NCI-H2196 (cell line): ENCODE measurements at regions not wholly inside any gene's neighbourhood (a gene's known extent, or its start where the extent isn't known, plus 50 kb on each side); places are given as distances from the start of the nearest gene placed in this dataset.
"Not testable (repeated sequence)": the region's sequence is repeated elsewhere in the genome, so short reads cannot be mapped to it uniquely, and the experiment has no call there.

ENCODE experiments used
- DNase-seq: peaks from one replicate; lab custom pipeline; 2025; ENCODE audit not compliant: unreplicated experiment; lab: John Stamatoyannopoulos, UW

DNA sequence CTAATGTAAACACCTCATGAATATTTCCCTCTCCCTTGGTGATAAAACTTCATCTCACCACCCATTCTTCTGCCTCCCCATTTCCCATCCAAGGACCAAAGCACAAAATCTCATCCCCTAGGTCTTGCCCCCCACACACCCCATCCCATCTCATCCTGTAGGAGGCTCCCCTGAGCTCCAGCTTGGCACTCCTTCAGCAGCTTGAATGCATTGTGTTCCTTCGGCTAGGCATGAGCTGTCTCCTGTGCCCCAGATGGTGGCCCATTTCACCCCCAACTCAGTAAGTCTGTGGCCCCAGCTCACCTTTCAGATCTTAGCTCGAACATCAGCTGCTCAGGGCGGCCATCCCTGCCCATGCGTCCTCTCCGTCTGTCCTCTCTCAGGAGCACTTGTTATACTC lies 203.6 kb upstream of the NR2F2 start:
- no peak for DNase-seq

DNA sequence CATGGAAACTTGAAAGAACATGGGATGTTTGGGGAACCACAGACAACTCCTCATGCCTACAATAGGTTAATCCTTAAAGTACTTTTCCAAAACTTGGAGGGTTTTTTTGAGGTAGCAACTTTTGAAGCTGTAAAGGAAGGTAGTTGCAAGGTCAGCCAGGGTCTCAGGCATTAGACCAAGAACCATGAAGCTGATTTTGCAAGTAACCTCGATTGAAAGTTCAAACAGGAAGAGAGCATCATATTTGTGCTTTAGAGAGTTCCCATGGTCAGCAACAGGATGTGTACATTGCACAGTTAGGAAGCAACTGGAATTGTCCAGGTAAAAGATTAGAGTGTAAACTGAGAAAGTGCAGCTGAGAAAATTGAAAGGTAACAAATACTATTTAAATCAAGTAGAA lies 199.8 kb upstream of the NR2F2 start:
- no peak for DNase-seq

DNA sequence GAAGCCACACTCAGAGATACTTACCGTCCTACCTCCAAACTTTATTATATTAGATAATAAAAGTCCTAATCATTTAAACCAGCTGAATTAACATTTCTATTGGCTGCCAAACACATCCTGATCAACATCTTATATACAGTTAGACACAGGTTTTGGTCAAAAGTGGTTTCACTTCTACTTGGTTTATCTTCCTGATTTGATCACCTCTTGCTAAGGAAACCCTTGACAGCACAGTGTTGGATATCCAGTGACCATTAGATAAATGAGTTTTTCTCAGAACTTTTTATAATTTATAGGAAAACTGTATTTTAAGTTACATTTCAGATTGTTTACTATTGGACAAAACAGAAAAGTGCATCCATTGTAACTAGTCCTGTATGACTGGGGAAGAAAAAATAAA lies 198.4 kb upstream of the NR2F2 start:
- DNase-seq: no peak

DNA sequence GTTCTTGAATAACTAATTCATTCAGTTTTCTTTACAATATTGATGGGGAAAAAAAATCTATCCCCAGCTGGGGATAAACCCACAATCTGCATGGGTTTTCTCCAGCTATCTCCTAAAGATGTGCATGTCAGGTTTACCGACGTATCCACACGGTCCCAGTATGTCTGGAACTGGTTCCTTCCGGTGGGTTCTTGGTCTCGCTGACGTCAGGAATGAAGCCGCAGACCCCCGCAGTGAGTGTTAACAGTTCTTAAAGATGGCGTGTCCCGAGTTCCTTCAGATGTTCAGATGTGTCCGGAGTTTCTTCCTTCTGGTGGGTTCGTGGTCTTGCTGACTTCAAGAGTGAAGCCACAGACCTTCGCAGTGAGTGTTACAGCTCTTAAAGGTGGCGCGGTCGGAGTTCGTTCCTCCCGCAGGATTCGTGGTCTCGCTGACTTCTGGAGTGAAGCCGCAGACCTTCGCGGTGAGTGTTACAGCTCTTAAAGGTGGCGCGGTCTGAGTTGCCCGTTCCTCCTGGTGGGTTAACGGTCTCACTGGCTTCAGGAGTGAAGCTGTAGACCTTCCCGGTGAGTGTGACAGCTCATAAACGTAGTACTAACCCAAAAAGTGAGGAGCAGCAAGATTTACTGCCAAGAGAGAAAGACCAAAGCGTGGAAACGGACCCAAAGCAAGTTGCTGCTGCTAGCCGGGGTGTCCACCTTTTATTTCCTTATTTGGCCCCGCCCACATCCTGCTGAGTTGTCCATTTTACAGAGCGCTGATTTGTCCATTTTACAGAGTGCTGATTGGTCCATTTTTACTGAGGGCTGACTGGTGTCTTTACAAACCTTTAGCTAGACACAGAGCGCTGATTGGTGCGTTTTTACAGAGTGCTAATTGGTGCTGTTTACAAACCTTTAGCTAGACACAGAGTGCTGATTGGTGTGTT lies 195.1 kb upstream of the NR2F2 start:
- no peak for DNase-seq

DNA sequence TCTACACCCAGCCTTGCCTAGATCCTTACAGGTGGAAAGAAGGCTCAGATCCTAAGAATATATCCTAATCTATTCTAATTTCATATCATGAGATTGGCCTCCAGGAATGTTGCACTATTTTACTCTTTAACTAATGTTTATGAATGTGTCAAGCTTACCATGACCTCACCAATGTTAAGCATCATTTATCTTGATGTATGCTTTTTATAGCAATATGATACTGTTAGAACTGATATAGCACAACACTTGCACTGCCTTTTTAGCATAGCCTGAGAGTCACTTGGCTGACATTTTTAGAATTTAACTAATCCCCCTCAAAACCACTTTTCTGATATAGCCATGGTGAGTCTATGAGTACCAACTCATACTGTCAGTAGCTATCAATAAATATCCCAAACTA lies 191.5 kb upstream of the NR2F2 start:
- DNase-seq: no peak

DNA sequence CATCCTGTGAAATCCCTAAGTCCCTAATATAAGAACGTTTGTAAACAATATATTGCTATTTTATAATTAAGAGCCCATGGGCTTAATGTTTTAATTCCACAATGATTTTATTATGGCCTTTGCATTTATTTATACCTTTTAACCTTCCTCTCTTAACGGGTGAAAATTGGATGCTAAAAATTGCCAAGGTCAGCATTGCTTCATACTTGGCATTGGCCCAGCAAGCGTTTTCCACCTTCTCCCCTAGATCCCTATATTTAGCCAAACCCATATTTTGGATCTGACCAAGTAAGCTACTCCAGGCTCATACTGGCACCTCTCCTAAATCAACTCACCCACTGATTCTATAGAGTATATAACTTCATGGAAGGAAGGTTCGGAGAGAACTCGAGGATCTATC lies 188.0 kb upstream of the NR2F2 start:
- no peak for DNase-seq

DNA sequence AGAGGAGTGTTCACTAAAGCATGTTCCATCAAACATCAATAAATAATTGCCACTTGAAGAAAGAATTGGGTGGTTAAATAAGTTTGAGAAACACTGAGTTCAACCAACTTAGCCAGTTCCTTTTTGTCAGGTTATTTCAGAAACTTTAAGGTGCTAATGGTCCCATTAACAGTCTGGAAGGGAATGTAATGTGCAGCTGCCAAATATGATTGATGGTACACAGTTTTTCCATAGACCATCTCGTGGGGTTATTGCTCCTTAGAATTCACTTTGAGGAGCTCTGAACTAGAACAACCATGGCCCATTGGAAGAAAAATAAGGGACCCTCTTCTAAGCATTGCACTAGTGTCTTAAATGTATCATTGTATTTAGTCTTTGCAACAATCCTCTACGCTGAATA lies 185.8 kb upstream of the NR2F2 start:
- DNase-seq: no peak

- DNase-seq: no peak
Measured at GRCh38 chr15:96146726-96147125, 183.8 kb upstream of the NR2F2 start.

GRCh38 chr15:96147267-96147666 lies 183.2 kb upstream of the NR2F2 start:
- DNase-seq: no peak

DNA sequence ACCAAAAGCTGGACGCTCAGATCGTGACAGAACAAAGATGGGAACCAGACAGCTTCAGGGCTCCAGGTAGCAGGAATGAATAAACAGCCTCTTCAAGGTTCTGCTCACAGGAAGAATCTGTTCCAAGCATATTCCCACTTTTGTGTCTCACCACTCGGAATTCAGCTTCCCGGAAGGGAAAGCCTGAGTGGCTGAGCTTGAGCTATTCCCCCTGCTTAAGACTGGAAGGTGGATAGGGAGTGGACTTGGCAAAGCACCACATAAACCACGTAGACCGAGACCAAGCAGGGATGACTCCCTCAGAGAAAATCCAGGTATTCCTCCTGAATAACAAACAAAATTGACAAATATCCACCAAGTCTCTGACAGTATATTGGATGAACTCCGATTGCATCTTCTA lies 180.2 kb upstream of the NR2F2 start:
- DNase-seq: no peak

DNA sequence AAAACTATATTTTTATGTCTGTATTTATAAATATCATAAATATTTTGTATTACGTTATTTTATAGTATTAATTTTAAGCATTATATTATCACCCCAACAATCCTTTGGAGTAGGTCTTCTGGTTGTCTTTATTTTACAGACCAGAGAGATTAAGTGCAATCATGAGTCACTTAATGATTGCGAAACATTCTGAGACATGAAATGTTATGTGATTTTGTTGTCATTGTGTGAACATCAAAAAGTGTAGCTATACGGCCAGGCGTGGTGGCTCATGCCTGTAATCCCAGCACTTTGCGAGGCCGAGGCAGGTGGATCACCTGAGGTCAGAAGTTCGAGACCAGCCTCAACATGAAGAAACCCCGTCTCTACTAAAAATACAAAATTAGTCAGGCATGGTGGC lies 178.8 kb upstream of the NR2F2 start:
- DNase-seq: not testable (repeated sequence)

DNA sequence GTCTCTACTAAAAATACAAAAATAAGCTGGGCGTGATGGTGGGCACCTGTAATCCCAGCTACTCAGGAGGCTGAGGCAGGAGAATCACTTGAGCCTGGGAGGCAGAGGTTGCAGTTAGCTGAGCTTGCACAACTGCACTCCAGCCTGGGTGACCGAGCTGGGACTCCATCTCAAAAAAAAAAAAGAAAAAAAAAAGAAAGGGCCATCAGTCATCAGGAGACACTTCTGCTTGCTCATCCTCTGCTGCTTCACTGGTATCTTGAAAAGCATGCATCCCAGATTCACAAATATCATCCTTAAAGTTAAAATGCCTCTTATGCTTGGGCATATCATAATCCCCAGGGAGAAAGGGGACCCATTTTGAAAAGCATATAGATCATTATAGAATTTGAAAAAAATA lies 176.6 kb upstream of the NR2F2 start:
- DNase-seq: no peak

DNA sequence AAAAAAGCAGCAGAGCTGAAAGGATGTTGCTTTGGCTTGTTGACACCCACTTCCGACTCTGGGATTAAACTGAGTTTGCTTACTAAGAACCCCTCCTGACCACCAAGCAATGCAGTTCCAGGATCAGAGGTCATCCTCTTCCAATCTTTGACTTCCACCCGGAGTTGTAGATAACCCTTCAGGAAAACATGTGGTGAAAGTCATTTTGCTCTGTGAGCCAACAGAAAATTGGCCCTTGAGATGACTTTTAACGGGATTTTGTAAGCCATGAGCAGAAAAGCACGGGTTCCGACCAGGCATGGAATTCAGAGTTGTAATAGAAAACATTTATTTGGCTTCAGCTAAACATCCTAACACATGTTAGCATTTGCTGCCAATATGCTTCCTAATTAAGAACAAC lies 171.6 kb upstream of the NR2F2 start:
- DNase-seq: no peak

DNA sequence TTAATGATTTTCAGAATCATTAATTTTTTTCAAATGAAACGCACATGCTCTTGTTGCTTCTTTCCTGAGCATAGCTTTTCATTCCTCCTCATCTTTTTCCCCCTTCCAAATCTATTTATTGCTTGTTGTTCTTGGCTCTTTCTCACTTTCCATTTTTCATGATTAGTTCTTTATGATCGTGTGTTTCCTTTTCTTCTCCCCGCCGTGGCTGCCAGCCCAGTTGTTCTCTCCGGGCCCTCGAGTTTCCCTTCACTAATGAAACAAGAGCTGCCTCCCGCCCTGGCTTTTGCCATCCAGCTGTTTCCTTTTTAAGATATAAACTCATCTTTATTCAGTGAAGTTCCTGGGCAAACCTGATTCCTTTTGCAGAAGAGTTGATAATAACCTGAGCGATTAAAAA lies 170.2 kb upstream of the NR2F2 start:
- DNase-seq: peak; percentile 20

- no peak for DNase-seq
Measured at GRCh38 chr15:96160800-96161199, 169.7 kb upstream of the NR2F2 start.

DNA sequence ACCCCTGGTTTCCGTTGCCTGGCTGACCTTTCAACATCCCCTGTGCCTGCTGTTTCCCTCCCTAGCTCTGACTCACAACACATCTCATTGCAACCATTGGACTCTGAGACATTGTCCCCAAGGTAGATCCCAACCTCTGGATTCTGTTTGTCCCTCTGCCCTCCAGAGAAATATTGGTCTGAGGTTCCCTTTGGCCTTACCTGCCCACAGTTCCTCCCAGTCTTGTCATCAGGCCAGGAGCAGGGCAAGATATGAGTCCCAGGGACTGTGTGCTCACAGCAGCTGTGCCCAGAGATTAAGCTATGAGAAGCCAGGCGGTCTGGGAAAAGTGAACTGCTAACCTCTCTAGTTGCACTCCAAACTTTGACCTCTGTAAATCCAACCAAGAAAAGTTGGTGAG lies 168.2 kb upstream of the NR2F2 start:
- DNase-seq: no peak

- no peak for DNase-seq
Measured at GRCh38 chr15:96165081-96165480, 165.4 kb upstream of the NR2F2 start.

- DNase-seq: no peak
Measured at GRCh38 chr15:96165775-96166174, 164.7 kb upstream of the NR2F2 start.

DNA sequence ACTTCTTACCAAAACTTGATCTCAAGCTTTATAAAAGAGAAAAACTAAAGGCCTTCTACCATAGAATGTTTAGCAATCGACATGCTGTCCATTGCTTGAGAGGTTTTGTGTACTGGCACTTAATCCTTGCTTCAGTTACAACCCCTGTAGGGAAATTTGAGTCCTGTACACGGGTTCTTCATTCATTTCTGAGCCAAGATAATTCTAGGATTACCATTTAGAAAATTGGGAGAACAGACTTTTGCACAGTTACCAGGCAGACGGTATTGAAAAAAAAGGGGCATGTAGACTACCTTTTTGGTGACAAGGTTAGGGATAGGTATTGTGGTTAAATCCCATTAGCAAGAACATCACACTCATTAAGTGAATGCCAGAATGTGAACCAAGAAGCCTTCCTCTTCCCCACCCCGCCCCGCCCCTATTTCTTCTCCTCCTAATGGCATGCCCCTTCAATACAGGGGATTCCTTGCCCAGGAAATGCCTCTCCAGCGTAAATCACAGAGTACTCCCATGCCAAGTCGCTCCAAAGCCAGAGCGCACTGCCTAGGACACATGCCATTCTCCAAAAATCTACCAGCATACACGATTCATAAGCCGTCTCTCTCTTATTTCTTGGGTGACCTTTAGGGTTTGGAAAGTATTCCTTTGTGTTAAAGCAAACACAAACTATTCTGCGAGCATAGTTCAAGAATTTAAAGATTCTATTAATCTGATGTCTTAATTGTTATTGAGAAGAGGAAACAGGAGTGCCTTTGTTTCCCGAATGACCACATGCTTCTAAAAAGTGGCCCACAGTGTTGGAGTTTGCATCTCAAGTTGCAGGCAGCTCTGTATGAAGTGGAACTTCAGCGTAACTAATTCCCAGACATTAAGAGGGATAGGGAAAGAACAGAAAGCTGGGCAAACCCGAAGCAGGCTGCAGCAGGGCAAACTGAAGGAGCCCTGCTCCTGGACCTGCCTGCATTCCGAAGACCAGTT lies 164.0 kb upstream of the NR2F2 start:
- DNase-seq: no peak

DNA sequence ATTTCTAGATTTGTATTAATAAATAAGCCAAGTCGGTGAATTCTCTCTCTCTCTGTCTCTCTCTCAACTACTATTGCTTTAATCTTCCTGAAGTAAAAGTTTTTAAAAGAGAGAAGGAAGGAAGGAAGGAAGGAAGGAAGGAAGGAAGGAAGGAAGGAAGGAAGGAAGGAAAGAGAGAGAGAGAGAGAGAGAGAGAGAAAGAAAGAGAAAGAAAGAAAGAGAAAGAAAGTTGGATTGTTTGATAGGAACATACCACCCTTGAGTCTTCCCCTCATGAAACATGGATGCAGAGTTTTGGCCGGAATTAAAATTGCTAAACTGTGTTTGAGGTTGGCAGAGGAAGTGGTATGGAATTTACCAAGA lies 159.9 kb upstream of the NR2F2 start:
- not testable (repeated sequence) for DNase-seq

DNA sequence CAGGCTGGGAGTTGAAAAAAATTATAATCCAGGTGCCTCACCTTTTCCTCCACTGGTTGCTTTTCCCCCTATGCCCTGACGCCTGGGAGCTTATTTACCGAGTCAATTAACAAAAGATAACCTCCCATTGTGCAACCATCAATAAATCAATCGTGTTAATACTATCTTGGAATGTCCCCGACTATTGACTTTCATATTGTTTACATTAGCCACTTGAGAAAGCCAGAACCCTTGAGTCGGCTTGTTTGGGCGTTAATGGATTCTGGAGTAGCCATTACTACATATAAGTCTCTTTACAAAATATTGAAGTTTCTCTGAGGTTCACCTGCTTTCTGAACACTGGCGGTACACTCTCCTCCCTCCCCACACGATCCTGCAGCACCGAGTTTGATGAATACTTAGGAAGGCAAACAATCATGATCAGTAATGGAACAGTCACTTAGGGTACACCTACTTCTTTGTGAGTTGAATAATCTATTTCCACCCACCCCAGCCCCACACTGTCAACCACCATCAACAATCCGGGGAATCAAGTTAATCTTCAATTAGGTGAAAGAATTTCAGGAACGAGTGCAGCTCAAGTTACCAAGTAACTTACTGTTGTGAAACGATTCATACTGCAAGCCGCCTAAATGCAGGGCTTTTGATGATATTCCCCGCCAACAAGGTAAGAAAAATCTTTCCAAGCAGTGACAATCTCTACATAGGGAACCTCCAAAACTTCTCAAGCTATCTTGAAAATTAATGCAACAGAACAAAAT lies 159.3 kb upstream of the NR2F2 start:
- DNase-seq: no peak
